ENCODE measurements at regions not wholly inside any gene's neighbourhood (a gene's known extent, or its start where the extent isn't known, plus 50 kb on each side); places are given as distances from the start of the nearest gene placed in this dataset.

GRCh38 chr15:38842226-38842625 lies 277.6 kb upstream of the RASGRP1 start:
- no peak overlapping the region for H3K9ac ChIP-seq (replicated peaks in 1 of 4; ENCODE audit: extremely low read depth in 1 of 4, low read depth in 3 of 4, low read length in 3 of 4)
- no peaks in the 10 kb centered on the region for H4K20me1 ChIP-seq (replicated peaks in 1 of 2; ENCODE audit: control insufficient read depth in 1 of 2, insufficient read depth in 2 of 2, low read length in 2 of 2)
- no peak overlapping the region for H4K91ac ChIP-seq (replicated peaks; ENCODE audit: insufficient read length, low read length)
- no peak overlapping the region for H2BK20ac ChIP-seq (ENCODE audit: low read length)
- CTCF ChIA-PET (ENCODE audit: partially characterized antibody), result interaction anchor here (0.7 to 2.7 kb wide), 3 partner anchors 11 to 25 kb away, joined by 3 to 8 read pairs (median 3); no protein-coding TSS in a partner anchor
- H2AK5ac ChIP-seq (ENCODE audit: low read depth, low read length), result no peak overlapping the region
- FAIRE-seq, result no peak
- H3K56ac ChIP-seq (replicated peaks; ENCODE audit: insufficient read length, low read depth, low read length), result no peak overlapping the region
- no peak overlapping the region for H3K18ac ChIP-seq (ENCODE audit: extremely low read depth, low read length)
- H3K79me1 ChIP-seq (ENCODE audit: low read depth, low read length), result no peaks in the 10 kb centered on the region
- 94% methylated on average over 1 of the region's 1 CpG; no CpG with 5 or more reads in 1 of the 2 experiments for WGBS, 2 experiments (ENCODE audit: extremely low coverage in 1 of 2, insufficient coverage in 1 of 2, insufficient read length in 1 of 2, insufficient replicate concordance in 2 of 2, low coverage in 1 of 2, low lambda C conversion rate in 2 of 2, missing lambda C conversion rate in 1 of 2)
- TF ChIP-seq HDAC2 (IDR thresholded peaks at IDR 0.05; ENCODE audit: borderline replicate concordance in 1 of 2, low read depth in 2 of 2, low read length in 2 of 2), result no peak
- TF ChIP-seq EP300 (IDR thresholded peaks at IDR 0.05; ENCODE audit: borderline replicate concordance in 1 of 2, low read depth in 2 of 2, low read length in 2 of 2), result no peak
- no peak for TF ChIP-seq CHD1 (IDR thresholded peaks at IDR 0.05; ENCODE audit: low read depth, low read length)
- no peak for TF ChIP-seq NANOG (IDR thresholded peaks at IDR 0.05; ENCODE audit: insufficient read depth, low read depth, low read length, poor library complexity, severe bottlenecking)
- no peak overlapping the region for H3K4ac ChIP-seq (replicated peaks; ENCODE audit: insufficient read length, low read depth, low read length)
- DNase-seq (ENCODE audit: low read depth in 1 of 2, low spot score in 2 of 2), result no peak
- no peak overlapping the region for H4K8ac ChIP-seq (ENCODE audit: extremely low read depth, insufficient read depth, low read length)
- no peak overlapping the region for H3K4me2 ChIP-seq (ENCODE audit: insufficient read depth in 1 of 2, low read depth in 2 of 2, low read length in 2 of 2)
- H3K9me3 ChIP-seq (ENCODE audit: insufficient read depth in 2 of 2, low read depth in 1 of 2, low read length in 1 of 2), result peaks cover 4 to 5% of the 10 kb centered on the region in 2 experiments; a peak in 2 of 4 replicates
- no peaks in the 10 kb centered on the region for H3K23me2 ChIP-seq (ENCODE audit: low read depth, low read length)
- no peak overlapping the region for H3K14ac ChIP-seq (ENCODE audit: insufficient read length)
- no peak overlapping the region for H2BK5ac ChIP-seq (ENCODE audit: low read depth, low read length)
- H2AFZ ChIP-seq (ENCODE audit: low read length), result no peak overlapping the region
- no peaks in the 10 kb centered on the region for H3K79me2 ChIP-seq (ENCODE audit: control insufficient read depth in 1 of 2, insufficient read depth in 2 of 2, low read length in 2 of 2)
- H3K4me1 ChIP-seq (replicated peaks in 1 of 4; ENCODE audit: control insufficient read depth in 3 of 4, insufficient read depth in 4 of 4, low read length in 3 of 4), result no peaks in the 10 kb centered on the region
- no peak overlapping the region for H2BK15ac ChIP-seq (ENCODE audit: low read length)
- no peaks in the 10 kb centered on the region; a peak in 1 of 7 replicates for H3K27me3 ChIP-seq (replicated peaks in 1 of 4; ENCODE audit: control insufficient read depth in 3 of 4, extremely low read depth in 1 of 4, insufficient read depth in 3 of 4, low read length in 3 of 4)
- H4K5ac ChIP-seq (ENCODE audit: insufficient read length, low read depth, low read length), result no peak overlapping the region
- H2BK120ac ChIP-seq (replicated peaks; ENCODE audit: low read depth, low read length), result no peak overlapping the region
- no peak overlapping the region for H3K23ac ChIP-seq (ENCODE audit: insufficient read length)
- H2BK12ac ChIP-seq (ENCODE audit: low read depth, low read length), result no peak overlapping the region
- no peak overlapping the region for H3K27ac ChIP-seq (ENCODE audit: low read depth, low read length)
- no peak overlapping the region for H3K4me3 ChIP-seq (ENCODE audit: extremely low read depth in 1 of 4, insufficient read depth in 2 of 4, low read depth in 3 of 4, low read length in 4 of 4)
- H3K36me3 ChIP-seq (ENCODE audit: control insufficient read depth in 2 of 4, insufficient read depth in 4 of 4, low read length in 3 of 4), result no peaks in the 10 kb centered on the region
- POLR2A ChIA-PET (ENCODE audit: partially characterized antibody), result no interaction called here
